Nephron (organoid): ENCODE measurements at regions not wholly inside any gene's neighbourhood (a gene's known extent, or its start where the extent isn't known, plus 50 kb on each side); places are given as distances from the start of the nearest gene placed in this dataset.

Experiments used
- H3K27ac Mint-ChIP-seq, 3 experiments: 2 replicates each; pipeline ENCODE4 v1.8.0; 2020; ENCODE audit warnings: mixed read lengths in 3 of 3, mild to moderate bottlenecking in 2 of 3, moderate library complexity in 1 of 3
- H3K27me3 Mint-ChIP-seq: 2 replicates; pipeline ENCODE4 v1.8.0; 2021; ENCODE audit warnings: low read depth, mild to moderate bottlenecking, moderate library complexity, mixed read lengths
- H3K36me3 Mint-ChIP-seq: 2 replicates; pipeline ENCODE4 v1.8.0; 2020; ENCODE audit warnings: low read depth, mixed read lengths
- H3K4me1 Mint-ChIP-seq: 2 replicates; pipeline ENCODE4 v1.8.0; 2020; ENCODE audit warnings: mixed read lengths
- H3K4me3 Mint-ChIP-seq, 3 experiments: 2 replicates each; pipeline ENCODE4 v1.8.0; 2020; ENCODE audit warnings: mild to moderate bottlenecking in 3 of 3, mixed read lengths in 3 of 3, moderate library complexity in 2 of 3
- H3K9me3 Mint-ChIP-seq: 2 replicates; pipeline ENCODE4 v1.8.0; 2020; ENCODE audit warnings: mixed read lengths
- TF ChIP-seq, protein P1 (sequence below), 3 experiments: fragments of 200-600 bp; sonication (generic); IDR thresholded peaks; one replicate each; pipeline ENCODE4 v1.5.0; 2021; ENCODE audit warnings: antibody characterized with exemption in 3 of 3; ENCODE audit not compliant: unreplicated experiment in 3 of 3

DNA sequence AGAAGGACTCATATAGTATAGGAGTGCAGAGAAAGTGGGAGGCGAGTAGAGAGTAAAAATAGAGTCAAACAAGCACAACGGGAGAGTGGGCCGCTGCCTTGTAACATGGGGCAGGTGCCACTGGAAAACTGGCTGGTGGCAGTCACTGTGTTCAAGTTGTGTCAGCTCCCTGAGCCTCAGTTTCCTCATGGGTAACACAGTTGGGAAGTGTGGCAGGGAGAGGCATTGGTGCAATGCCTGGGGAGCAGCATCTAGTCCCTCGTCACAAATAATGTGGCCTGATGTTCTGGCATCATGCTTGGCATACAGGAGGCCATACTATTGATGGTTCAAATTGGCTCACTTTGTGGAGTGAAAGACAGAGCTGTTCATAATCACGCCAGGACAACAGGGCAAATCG, 78.9 kb upstream of the SPON1 start:
- Mint-ChIP-seq H3K36me3 (no peaks in the 10 kb centered on the region), H3K27ac (peak overlapping the region in 1 of 3 experiments; percentile 24), H3K4me1 (peaks cover 9% of the 10 kb centered on the region), H3K4me3 (no peak overlapping the region), H3K9me3 (peaks cover 2% of the 10 kb centered on the region), H3K27me3 (peaks cover 13% of the 10 kb centered on the region)
- TF ChIP-seq, protein P1, sequence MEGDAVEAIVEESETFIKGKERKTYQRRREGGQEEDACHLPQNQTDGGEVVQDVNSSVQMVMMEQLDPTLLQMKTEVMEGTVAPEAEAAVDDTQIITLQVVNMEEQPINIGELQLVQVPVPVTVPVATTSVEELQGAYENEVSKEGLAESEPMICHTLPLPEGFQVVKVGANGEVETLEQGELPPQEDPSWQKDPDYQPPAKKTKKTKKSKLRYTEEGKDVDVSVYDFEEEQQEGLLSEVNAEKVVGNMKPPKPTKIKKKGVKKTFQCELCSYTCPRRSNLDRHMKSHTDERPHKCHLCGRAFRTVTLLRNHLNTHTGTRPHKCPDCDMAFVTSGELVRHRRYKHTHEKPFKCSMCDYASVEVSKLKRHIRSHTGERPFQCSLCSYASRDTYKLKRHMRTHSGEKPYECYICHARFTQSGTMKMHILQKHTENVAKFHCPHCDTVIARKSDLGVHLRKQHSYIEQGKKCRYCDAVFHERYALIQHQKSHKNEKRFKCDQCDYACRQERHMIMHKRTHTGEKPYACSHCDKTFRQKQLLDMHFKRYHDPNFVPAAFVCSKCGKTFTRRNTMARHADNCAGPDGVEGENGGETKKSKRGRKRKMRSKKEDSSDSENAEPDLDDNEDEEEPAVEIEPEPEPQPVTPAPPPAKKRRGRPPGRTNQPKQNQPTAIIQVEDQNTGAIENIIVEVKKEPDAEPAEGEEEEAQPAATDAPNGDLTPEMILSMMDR (IDR thresholded peaks at IDR 0.05; ENCODE audit: unreplicated experiment in 3 of 3), result no peak

DNA sequence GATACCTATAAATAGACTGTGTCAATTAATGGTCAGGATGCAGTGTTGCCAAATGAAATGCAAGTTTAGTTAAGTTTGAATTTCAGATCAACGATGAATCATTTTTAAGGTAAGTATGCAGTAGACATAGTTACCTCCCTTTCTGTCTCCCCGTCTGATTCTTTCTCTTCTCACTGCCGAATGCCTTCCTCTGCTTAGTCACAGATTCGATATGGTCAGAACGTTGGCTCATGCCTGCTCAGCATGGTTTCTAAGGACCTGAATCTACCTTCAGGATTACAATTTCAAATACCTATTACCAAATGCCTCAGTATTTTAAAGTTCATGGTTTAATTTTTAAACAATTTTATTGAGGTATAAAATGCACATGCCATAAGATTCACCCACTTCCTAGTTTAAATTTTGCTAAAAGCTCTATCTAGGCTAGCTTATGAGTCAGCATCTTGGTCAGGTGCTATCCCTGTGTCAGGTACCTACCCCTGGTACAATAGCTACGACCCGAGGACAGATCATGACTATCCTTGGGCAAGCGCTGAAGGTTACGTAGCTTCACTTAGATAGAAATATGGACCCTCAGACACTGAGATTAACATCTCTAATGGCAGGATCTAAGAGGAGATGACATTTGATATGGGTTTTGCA, 78.2 kb upstream of the SPON1 start:
- Mint-ChIP-seq H3K4me1 (peaks cover 14% of the 10 kb centered on the region), H3K4me3 (no peak overlapping the region), H3K27ac (no peak overlapping the region), H3K27me3 (peaks cover 13% of the 10 kb centered on the region), H3K9me3 (peaks cover 2% of the 10 kb centered on the region), H3K36me3 (no peaks in the 10 kb centered on the region)
- TF ChIP-seq, protein P1 (IDR thresholded peaks at IDR 0.05; ENCODE audit: unreplicated experiment in 3 of 3), result no peak

DNA sequence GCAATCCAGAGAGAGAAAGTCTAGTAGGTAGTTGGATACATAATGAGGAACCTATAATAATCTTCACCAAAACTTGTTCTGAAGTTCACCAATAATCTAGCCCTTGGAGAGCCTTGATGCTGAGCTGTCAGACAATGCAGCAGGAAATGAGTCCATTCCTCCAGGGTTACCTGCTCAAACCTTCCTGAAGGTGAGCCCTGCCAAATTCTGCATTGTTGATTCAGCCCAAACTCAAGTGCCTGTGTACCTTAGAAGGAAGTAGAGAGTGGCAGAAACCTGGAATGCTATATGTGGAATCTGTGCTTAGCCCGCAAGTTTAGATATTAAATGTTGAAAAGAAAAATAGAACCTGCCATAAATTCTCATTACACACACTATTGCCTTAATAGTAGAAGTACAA, 77.4 kb upstream of the SPON1 start:
- H3K27me3 Mint-ChIP-seq, result peaks cover 9% of the 10 kb centered on the region
- peak overlapping the region in 1 of 3 experiments; percentile 44 for H3K27ac Mint-ChIP-seq
- peaks cover 22% of the 10 kb centered on the region for H3K4me1 Mint-ChIP-seq
- H3K36me3 Mint-ChIP-seq, result no peaks in the 10 kb centered on the region
- peaks cover 2% of the 10 kb centered on the region for H3K9me3 Mint-ChIP-seq
- no peak overlapping the region for H3K4me3 Mint-ChIP-seq
- TF ChIP-seq, protein P1 (IDR thresholded peaks at IDR 0.05; ENCODE audit: unreplicated experiment in 3 of 3), result no peak

DNA sequence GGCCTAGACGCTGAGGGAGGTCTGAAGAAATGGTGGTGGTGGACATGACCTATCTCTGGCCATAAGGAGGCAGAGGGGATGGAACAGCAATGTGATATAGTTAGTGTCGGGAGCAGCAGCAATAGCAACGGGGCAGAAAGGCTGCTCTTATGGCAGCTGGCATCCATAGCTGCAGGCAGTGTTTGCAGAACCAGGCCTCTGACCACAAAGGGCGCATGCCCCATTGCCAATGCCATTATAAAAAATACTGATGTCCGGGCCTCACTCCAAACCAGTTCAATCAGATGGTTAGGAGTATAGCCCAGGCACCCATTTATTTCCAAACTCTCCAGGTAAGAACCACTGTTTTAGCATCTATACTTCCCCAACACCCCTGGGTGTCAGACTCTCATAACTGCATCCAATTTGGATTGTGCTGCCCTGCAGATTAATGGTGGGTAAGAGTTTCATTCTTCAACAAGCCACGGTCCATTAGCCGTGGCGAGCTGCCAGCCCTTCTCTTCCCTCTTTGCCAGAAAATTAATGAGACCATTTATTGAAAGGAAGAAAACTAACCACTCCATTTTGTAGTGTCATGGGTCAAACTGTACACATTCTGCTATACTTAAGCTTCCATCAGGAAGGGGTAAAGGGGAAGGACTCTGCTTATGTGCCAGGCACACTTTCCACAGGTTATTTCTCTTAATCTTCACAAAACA, 72.8 kb upstream of the SPON1 start:
- no peaks in the 10 kb centered on the region for H3K27me3 Mint-ChIP-seq
- no peaks in the 10 kb centered on the region for H3K36me3 Mint-ChIP-seq
- TF ChIP-seq, protein P1 (IDR thresholded peaks at IDR 0.05; ENCODE audit: unreplicated experiment in 3 of 3), result no peak
- H3K27ac Mint-ChIP-seq, result peak overlapping the region; percentile 7 to 47 (median 26)
- no peak overlapping the region for H3K4me3 Mint-ChIP-seq
- H3K4me1 Mint-ChIP-seq, result peaks cover 37% of the 10 kb centered on the region
- H3K9me3 Mint-ChIP-seq, result peaks cover 2% of the 10 kb centered on the region

DNA sequence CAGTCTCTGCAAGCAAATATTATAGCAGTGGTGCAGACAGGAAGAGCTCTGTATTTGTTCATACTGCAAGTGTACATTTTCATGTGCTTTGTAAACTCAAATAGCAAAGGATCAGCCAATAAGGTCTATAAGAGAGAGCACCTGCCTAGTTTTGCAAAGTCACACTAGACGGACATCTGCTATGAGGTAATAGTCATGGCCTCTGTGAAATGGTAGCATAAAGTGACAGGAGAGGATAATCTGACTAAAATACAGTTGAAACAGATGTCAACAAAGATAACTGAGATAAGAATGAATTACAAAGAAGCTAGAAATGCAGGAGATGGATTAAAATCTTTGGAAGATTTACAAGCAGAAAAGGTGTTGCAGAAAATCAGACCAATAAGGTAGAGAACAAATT, 70.6 kb upstream of the SPON1 start:
- H3K27ac Mint-ChIP-seq, result no peak overlapping the region
- peaks cover 3% of the 10 kb centered on the region for H3K9me3 Mint-ChIP-seq
- peaks cover 8% of the 10 kb centered on the region for H3K27me3 Mint-ChIP-seq
- TF ChIP-seq, protein P1 (IDR thresholded peaks at IDR 0.05; ENCODE audit: unreplicated experiment in 3 of 3), result no peak
- peaks cover 40% of the 10 kb centered on the region for H3K4me1 Mint-ChIP-seq
- no peaks in the 10 kb centered on the region for H3K36me3 Mint-ChIP-seq
- no peak overlapping the region for H3K4me3 Mint-ChIP-seq
